Stimulated activated CD8-positive, alpha-beta memory T cell treated with anti-CD3 and anti-CD28 coated beads, Interleukin-7, amount 100 ng/mL, for 24 hours (primary cell): ENCODE measurements at regions not wholly inside any gene's neighbourhood (a gene's known extent, or its start where the extent isn't known, plus 50 kb on each side); places are given as distances from the start of the nearest gene placed in this dataset.
"Not testable (repeated sequence)": the region's sequence is repeated elsewhere in the genome, so short reads cannot be mapped to it uniquely, and the experiment has no call there.

Experiments
- DNase-seq: peaks from one replicate; pipeline ENCODE4 v3.0.0-alpha.2; 2020; ENCODE audit warnings: low read depth

DNA sequence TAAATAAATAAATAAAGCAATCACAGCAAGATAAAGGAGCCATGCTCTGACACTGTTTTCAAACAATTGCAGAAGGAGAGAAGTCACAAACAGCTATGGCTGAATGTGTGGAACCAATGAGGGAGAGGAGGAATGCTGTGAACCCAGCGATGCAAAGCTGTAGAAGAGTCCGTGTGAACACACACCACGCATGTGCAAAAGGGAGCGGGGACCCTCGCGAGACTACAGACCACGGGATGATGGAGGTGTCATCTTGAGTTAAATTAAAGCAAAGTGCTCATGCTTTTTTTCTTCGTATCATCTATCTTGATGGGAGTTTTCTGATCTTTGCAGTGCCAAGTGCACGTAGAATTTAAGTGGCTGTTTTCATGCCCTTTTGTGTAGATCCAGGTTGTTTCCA lies 123.8 kb upstream of the CDH5 start:
- no peak for DNase-seq

DNA sequence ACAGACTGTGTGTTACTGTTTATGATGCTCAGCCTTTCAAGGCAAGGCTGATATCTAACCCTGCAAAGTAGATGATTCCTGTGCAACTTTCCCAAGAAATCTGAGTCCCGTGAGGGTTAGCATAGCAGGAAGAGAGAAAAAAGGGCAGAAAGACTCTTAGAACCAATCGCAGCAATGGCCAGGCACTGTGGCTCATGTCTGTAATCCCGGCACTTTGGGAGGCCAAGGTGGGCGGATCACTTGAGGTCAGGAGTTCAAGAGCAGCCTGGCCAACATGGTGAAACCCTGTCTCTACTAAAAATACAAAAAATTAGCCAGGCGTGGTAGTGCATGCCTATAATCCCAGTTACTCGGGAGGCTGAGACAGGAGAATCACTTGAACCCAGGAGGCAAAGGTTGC lies 124.3 kb upstream of the CDH5 start:
- DNase-seq: not testable (repeated sequence)

DNA sequence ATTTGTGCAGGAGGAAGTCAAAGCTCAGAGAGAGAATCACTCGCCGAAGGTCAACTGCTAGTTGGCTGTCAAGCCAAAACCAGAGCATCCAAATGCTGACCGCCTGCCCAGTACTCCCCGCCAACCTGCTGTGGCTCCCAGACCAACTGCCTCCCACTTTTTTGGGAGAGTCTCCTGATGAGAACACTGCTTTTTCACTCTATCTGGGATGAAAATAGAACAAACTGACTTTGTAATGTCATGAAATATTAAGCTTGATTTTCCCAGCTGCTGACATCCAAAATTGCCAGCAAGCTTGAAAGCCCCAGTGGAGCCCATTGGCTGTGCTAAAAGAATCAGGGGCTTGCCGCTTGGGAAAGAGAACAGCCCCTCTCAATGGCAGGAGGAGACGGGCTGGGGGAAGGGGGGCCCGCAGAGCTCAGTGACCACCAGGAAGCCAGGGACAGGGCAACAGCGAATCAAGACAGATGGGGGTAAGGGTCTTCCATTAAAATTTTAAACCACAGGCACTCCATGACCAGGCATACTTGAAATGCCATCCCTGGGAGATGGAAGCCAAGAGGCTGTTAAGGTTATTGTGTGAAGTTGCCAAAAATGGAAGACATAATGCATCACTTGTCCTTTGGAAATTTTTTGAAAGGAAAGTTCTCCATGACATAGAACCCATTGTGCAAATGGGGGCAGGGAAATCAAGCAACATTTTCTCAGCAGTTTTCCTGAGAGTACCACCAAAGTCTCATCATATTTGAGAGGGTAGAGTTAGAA lies 125.7 kb upstream of the CDH5 start:
- DNase-seq: no peak

DNA sequence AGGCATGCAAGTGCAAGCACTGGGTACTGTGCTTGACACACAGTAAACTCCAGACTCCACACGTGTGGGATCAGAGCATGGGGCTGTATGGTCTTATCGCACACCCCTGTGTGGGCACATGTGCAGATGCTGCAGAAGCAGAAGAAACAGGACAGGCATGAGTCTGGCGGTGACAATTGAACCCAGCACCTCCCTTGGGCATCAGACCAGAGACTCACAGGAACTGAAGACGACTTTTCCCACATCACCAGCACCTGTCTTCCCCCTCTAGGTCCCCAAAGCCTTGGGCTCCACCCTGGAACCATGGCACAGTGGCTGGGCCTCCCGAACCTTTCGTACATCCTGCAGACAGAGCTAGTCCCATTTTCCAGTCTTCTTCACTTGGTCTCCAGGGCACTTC lies 126.4 kb upstream of the CDH5 start:
- DNase-seq: no peak

DNA sequence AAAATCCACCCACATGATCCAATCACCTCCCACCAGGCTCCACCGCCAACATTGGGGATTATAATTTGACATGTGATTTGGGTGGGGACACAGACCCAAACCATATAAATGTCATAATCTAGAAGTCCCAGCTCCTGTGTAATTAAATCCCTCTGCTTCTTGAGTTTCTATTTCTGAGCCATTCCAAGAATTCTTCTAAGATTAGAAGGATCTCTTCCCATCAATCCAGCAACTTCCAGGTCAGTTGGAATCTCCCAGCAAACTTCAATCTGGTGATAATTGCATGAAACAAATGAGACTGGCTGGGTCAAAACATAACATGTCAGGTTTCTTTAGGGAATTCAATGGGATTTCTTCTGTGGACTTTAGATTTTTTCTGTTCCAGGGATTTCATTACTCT lies 127.8 kb upstream of the CDH5 start:
- no peak for DNase-seq

DNA sequence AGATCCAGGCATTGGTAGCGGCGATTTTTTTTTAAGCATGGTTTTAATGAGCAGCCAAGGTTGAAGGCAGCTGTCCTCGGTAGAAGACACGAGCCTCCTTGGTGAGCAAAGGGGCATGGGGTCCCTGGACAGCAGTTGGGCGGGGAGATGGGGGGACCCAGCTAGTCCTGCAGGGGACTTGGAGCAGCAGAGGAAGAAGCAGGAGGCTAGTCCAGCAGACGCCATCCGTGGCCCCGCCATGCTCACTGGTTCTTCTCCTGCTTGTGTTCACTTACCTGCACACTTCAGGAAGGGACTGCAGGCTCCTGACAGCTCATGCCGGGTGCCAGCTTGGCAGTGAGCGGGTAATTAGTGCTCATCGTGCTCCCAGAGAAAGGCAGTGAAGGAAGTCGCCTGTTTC lies 130.2 kb upstream of the CDH5 start:
- DNase-seq: no peak

DNA sequence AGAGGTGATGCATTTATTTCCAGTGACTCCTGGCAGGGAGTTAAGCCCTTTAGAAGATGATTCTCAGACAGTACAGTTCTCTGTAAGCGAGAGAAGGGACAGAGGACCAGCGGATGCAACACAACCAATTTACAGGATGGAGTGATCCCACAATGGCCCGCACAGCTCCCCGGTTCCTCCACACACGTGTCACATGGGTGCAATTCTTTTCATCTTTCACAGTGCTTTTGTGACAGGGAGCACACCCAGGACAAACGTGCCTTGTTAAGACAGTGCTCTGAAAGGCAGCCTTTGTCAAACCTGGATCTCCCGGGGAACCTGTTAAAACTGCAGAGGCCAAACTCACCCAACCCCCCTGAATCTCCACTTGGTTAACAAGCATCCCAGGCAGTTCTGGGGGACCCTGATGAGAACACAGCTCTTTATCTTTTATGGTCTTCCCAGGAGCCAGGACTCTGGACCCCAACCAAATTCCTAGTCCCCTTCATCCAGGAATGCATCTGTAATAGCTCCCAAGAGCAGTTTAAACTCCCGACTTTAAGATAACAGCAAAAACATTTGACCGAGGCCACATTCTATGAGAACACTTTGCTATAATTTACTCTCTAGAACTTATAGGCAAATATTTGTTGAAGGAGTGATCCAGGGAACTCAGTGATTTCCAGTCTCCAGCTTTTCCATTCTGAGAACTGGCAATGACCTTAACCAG lies 134.9 kb upstream of the CDH5 start:
- no peak for DNase-seq

DNA sequence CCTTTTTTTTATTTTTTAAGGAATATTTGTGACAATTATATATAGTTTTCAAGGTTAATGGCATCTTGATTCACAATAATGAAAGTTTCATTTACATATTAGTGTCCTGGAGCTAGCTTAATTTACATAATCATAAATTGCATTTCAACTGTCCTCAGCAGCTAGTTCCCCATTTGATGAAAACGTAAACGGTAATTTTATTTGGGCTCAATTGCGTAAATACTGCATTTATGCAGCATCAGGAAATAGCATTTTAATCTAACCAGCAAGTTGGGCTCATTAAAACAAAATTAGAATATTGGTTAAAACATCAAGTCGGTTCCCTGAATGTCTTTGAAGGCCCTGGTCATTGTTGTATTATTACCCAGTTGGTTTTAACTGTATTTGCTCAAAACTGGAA lies 136.8 kb upstream of the CDH5 start:
- DNase-seq: no peak

DNA sequence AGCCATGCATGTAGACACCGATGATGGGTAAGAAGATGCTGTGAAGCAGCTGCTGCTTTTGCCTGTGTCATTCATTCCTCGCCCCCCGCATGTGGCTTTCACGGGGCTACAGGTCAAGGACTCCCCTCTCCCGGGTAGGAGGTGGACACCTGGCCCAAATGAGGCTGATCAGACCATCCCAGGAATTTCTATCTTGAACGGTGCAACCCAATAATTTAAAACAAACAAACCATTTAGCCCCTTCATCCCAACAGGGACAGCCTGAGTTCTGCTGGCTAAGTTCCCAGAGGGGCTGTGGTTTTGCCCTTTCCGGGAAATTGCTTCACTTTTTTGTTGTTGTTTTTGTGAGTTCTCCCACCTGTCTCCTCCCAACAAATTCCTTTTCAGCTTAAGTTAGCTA lies 137.7 kb upstream of the CDH5 start:
- DNase-seq: no peak

DNA sequence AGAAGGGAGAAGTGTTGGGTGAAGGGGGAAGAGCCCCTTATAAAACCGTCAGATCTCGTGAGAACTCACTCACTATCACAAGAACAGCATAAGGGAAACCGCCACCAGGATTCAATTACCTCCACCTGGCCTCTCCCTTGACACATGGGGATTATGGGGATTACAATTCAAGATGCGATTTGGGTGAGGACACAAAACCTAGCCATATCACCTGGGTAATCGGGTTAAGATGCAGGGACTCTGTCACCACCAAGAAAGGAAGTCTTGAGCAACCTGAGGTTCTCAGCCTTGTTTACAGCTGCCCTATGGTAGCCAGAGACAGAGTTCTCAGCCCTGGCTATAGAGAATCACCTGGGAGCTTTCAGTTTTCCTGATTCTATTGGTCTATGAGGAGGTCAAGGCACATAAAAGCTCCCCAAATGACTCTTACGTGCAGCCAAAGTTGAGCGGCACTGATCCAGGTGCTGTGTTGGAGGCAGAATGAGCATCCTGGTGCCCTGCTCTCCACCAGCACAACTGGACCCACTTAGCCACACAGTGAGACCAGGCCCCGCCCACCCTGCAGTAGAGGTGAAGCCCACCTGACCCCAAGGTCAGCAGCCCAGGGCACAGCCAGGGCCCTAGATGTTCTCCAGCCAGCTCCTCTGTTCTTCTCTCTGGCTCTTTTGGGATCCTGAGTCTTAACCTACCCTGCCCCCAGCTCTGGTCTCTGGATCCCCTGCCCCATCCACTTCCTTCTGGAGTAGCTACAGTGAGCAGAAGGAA lies 138.5 kb upstream of the CDH5 start:
- DNase-seq: no peak

DNA sequence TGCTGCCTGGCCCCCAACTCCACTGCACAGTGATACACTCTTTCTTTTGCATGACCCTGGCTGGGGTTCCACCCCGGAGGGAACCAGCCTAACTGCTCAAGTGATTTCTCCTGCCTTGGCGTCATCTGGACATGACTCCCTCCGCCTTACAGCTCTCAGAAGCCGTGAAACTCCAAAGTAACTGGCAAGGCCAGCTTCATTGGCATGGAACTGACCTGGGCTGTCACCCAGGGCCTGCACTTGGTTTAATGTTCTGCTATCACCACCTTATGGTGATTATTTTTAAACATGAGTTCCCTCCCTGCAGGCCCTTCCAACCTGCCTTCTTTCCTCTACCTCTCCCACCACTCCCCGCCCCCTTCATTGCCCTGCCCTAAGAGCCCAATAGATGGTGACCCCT lies 139.7 kb upstream of the CDH5 start:
- no peak for DNase-seq

DNA sequence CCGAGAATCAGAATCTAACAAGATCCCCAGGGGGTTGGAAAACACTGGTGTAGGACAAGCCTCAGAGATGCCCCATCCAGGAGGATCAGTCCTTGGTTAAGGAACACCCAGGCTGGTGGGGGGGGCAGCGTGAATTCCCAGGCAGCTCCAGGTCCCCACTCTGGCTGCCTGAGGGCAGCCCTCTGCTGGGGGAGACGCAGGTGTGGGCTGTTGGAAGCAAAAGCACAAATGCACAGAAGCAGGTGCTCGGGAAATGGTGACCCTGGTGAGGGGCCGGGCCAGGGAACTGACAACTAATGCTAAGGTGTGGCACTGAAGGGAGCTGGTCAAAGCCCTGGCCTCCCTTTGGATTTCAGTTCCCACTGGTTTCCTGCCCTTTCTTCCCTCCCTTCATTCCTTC lies 140.8 kb upstream of the CDH5 start:
- no peak for DNase-seq

DNA sequence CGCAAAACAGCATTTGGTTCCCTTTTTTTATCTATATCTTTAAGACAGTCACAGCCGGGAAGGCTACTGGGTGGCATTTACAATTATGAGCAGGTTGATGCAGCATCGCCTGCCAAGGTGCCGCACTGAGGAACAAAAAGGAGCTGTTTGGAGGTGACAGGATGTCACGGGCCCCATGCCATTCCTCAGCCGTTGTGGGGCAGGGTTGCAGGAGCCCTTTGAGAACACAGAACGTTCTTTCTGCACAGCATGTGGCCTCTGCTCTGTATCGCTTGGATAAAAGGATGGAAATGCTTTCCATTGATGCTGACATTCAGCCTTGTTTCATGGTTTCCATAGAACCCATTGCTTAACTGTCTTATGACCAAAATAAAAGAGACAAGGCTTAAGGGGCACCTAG lies 141.9 kb upstream of the CDH5 start:
- no peak for DNase-seq

DNA sequence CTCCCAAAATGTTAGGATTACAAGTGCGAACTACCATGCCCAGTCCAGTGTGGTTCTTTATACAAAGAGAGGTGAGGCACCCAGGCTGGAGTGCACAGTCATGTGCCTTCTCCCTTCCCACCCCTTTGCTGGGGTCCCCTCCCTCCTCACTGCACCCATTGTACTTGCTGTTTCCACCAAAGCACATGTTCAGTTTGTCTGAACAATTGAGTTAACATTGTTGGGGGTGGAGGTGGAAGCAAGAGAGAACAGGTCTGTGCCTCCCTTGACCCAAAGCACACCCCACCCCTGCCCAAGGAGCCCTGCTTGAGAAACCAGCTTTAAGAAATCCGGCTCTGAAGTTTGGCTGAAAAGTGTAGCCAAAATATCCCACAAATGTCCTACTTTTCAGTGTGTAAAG lies 142.3 kb upstream of the CDH5 start:
- DNase-seq: no peak

DNA sequence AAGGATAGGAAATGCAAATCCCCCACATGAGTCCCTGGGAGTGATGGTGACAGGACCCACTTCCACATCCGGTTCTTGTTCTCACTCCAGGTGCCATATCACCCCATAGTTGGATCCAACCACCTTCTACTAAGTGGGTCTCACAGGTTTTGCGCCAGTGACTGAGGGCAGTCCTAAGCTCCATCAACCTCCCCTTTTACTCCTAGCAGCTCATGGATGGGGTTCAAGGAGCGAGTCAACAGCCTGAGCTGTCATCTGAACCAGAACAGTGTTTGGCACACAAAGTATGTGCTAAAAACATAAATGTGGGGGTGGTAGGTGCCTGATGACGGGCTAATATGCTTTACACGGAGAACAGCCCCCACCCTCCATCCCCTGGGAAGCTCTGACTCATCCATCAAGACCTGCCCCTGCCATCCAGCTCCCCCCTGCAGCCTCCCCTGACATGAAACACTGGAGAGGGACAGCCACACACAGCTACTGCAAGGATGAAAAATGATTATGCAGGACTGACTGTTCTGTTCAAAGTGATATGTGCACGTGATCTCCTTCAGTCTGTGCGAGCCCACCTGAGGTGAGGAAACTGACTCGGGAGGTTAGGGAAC lies 143.2 kb upstream of the CDH5 start:
- no peak for DNase-seq

DNA sequence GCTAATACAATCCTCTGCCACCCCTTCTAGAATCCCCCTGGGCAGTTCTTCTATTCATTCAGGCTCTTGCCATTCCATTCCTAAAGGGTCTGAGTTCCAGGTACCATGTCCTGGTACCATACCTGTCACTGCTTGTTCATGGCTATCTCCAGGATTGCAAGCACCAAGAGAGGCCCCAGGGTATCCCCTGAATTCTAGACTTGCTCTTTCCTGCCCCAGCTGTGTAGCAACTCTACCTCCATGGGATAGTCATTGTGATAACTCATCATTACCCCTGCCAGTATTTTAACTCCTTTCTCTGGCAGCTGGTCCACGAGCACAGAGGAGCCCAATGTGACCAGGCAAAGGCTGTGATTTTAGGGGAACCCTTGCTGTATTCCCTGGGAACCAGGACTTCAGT lies 143.7 kb upstream of the CDH5 start:
- DNase-seq: no peak

DNA sequence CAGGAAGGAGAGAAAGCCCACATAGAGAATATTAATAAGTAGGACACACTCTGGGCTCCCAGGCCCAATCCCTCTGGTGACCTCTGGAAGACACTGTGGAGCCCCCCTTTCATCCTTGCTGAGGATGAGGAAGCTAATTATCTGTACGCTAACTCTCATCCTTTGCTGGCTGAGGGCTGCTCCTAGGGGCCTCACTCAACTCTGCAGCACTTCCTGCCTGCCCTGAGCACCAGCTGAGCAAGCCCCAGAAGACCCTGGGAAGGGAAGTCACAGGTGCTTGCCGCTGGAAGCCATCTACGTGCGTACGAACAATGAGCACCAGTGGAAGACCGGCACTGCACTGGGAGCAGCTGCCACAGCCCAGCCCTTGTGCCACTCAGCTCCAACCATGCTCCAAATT lies 145.8 kb upstream of the CDH5 start:
- DNase-seq: no peak

DNA sequence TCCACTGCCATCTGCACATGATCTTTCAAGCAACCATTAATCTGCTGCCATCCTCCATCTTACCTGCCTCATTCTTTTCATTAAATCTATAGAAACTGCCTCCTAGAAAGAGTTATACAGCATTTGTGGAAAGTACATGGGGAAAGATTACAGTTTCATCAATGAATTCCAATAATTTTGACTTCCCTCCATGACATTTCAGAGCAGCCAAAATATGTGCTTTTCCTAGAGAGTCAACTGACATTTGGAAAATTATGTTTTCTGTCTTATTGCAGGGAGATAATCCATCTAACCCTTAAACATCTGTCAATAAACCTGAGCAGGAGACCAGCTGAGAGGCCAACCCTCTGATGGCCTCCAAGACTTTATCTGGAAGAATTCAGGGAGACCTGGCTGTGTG lies 147.0 kb upstream of the CDH5 start:
- no peak for DNase-seq

DNA sequence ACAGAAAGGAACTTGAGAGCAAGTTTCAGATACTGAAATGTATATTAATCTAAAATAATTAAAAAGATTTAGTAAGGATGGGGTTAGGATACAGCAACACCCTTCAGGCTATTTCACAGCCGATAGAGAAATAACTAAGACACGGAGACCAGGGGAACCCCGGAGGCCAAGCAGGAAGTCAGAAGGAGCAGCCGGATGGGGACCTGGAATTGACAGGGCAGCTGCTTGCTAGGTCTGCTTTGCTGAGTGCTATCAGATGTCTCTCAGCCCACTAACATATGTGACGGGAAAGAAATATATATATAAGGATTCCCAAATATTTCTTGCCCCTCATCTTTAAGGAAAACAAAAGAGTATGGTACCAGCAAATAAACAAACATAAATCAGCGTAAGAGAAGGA lies 154.1 kb upstream of the CDH5 start:
- no peak for DNase-seq

DNA sequence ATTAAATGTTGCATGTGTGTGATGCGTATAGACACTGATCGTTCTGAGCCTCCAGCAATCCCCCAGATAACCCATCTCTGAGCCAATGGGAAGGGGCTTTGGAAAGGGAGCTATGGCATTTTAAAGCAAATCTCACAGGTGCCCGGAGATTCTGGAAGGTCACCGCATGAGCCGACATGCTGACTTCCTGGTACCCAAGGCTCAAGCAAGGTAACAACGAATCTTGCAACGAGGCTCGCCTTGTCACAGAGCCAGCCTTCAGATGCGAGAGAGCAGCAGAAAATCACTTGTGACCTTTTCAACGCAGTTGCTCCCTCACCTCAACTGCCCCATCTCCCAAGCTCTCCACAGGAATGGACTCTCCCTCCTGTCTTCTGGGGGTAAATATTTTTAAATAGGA lies 154.8 kb upstream of the CDH5 start:
- no peak for DNase-seq

DNA sequence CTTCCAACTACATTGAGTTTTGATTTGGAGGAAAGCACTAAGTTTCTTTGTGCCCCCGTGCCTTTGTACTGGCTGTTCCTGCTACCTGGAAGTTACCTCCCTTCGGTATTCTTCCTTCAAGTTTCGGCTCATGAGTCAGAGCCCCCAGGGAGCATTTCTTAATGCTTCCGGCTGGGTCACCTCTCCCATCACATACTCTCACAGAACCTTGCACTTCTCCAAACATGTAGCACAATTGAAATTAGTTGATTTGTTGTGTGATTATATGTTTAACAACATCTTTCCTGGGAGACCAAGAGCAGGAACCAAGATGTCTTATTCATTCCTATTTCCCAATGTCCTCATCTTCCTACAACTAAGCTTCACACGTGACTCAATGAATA lies 158.6 kb upstream of the CDH5 start:
- DNase-seq: no peak

DNA sequence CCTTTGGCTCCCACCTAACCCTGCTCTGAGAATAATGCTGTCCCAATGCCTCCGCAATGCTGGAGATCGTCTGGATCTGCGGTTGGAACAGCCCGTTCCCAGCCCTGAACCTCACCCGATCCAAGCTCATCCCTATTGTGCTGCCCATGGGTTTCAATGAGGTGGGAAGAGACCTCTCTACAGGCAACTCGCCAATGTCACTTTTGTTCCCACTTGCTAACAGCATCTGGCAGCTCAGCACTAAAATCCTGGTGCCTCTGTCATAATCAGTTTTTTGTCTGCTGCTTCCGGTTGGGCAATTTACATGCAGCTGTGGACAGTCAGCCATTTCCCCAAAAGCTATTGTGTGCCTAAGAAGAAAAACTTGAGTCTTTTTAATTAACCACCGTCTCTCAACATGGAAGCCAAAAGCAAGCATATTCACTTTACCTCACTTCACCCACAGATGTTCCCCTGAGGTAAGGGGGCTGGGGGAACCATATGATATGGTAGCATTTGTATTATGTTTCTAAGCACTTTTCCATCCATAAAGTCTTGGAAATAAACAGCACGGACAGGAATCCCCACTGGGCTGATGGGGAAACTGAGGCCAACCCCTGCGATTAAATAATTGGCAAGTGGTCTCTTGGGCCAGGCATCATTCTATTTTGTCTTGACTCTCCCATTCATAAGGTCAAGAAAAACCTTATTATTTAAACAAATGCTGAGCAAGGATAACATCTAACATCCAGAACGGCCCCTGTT lies 159.2 kb upstream of the CDH5 start:
- no peak for DNase-seq
